HG02678 (cell line): ENCODE measurements at regions not wholly inside any gene's neighbourhood (a gene's known extent, or its start where the extent isn't known, plus 50 kb on each side); places are given as distances from the start of the nearest gene placed in this dataset.
"Not testable (repeated sequence)": the region's sequence is repeated elsewhere in the genome, so short reads cannot be mapped to it uniquely, and the experiment has no call there.

Experiments
- ATAC-seq: cut with Tn5 transposase; IDR thresholded peaks from one replicate; pipeline ENCODE4 v1.9.1; 2021; ENCODE audit warnings: mild to moderate bottlenecking, moderate library complexity; ENCODE audit not compliant: unreplicated experiment

- no peak for ATAC-seq
Observed at GRCh38 chr6:160804639-160805038, 102.6 kb downstream of the PLG start.

GRCh38 chr6:160808263-160808662 is 106.2 kb downstream of the PLG start:
- ATAC-seq, result no peak

GRCh38 chr6:160810238-160810637 is 108.2 kb downstream of the PLG start:
- no peak for ATAC-seq

- ATAC-seq, result no peak
Observed at GRCh38 chr6:160812097-160812496, 110.1 kb downstream of the PLG start.

GRCh38 chr6:160818934-160819333 is 116.9 kb downstream of the PLG start:
- ATAC-seq, result no peak

- ATAC-seq, result not testable (repeated sequence)
Observed at GRCh38 chr6:160820661-160821060, 118.6 kb downstream of the PLG start.

GRCh38 chr6:160831739-160832138 is 129.7 kb downstream of the PLG start:
- no peak for ATAC-seq

- no peak for ATAC-seq
Observed at GRCh38 chr6:160832422-160832821, 130.4 kb downstream of the PLG start.

GRCh38 chr6:160837146-160837545 is 135.1 kb downstream of the PLG start:
- ATAC-seq, result no peak

- no peak for ATAC-seq
Observed at GRCh38 chr6:160851031-160851430, 140.5 kb upstream of the MAP3K4 start.

- ATAC-seq, result no peak
Observed at GRCh38 chr6:160853946-160854345, 137.6 kb upstream of the MAP3K4 start.

- ATAC-seq, result no peak
Observed at GRCh38 chr6:160858886-160859285, 132.7 kb upstream of the MAP3K4 start.

- ATAC-seq, result no peak
Observed at GRCh38 chr6:160859822-160860221, 131.7 kb upstream of the MAP3K4 start.

- ATAC-seq, result no peak
Observed at GRCh38 chr6:160861824-160862223, 129.7 kb upstream of the MAP3K4 start.

GRCh38 chr6:160863782-160864181 is 127.8 kb upstream of the MAP3K4 start:
- no peak for ATAC-seq

- no peak for ATAC-seq
Observed at GRCh38 chr6:160871320-160871719, 120.2 kb upstream of the MAP3K4 start.

- ATAC-seq, result no peak
Observed at GRCh38 chr6:160881148-160881808, 110.3 kb upstream of the MAP3K4 start.

- ATAC-seq, result no peak
Observed at GRCh38 chr6:160882006-160882405, 109.6 kb upstream of the MAP3K4 start.

GRCh38 chr6:160882791-160883279 is 108.7 kb upstream of the MAP3K4 start:
- no peak for ATAC-seq

GRCh38 chr6:160883560-160883959 is 108.0 kb upstream of the MAP3K4 start:
- ATAC-seq, result no peak

GRCh38 chr6:160883999-160884398 is 107.6 kb upstream of the MAP3K4 start:
- no peak for ATAC-seq

GRCh38 chr6:160889148-160889547 is 102.4 kb upstream of the MAP3K4 start:
- ATAC-seq, result not testable (repeated sequence)

- no peak for ATAC-seq
Observed at GRCh38 chr6:160891690-160892089, 99.9 kb upstream of the MAP3K4 start.
